ENCODE measurements at regions not wholly inside any gene's neighbourhood (a gene's known extent, or its start where the extent isn't known, plus 50 kb on each side); places are given as distances from the start of the nearest gene placed in this dataset.

DNA sequence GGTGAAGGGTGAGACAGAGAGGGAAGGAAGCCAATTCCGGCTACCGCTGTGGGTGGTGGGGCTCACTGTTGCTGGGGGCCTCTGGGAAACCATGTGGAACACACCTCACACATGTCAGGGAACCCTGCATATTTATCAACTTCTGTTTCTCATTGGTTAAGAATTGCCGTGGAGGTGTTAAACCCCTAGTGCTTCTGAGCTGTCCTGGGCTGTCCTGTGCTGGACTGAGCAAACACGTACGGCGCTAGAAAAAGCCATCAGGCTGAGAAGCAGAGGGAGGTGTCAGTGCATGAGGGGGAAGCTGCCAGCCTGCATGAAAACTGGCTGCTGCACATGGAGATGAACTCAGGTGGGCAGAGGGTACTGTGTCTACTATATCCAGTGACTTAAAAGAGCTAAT is 103.9 kb upstream of the JAG1 start:
- H3K4me3 Mint-ChIP-seq, result no peak overlapping the region
- H3K27ac Mint-ChIP-seq, result no peak overlapping the region
- no peaks in the 10 kb centered on the region for H3K4me1 Mint-ChIP-seq (ENCODE audit: low read depth)
- DNase-seq (no peak), ATAC-seq (ENCODE audit: poor library complexity) (no peak)
- no peaks in the 10 kb centered on the region for H3K36me3 ChIP-seq (ENCODE audit: insufficient read depth, low read length)
- peaks cover 5% of the 10 kb centered on the region for H3K27me3 Mint-ChIP-seq
- H3K4me3 ChIP-seq (ENCODE audit: low read length), result no peak overlapping the region
- H3K9me3 Mint-ChIP-seq, result no peaks in the 10 kb centered on the region
- TF ChIP-seq CTCF (IDR thresholded peaks at IDR 0.05), result no peak
- no peaks in the 10 kb centered on the region for H3K4me1 ChIP-seq (ENCODE audit: insufficient read depth, low read length)
- peaks cover 0 to 13% of the 10 kb centered on the region in 2 experiments for H3K27me3 ChIP-seq (ENCODE audit: control insufficient read depth in 1 of 2, insufficient read depth in 2 of 2, low read length in 2 of 2)
- H3K27ac ChIP-seq (ENCODE audit: low read depth in 1 of 2, low read length in 2 of 2), result no peak overlapping the region
- H3K36me3 Mint-ChIP-seq (ENCODE audit: low read depth), result no peaks in the 10 kb centered on the region
- H3K9me3 ChIP-seq (ENCODE audit: control insufficient read depth in 1 of 2, insufficient read depth in 1 of 2, low read length in 2 of 2), result peaks cover 0 to 3% of the 10 kb centered on the region in 2 experiments
- CTCF ChIA-PET, result no interaction called here
- intact Hi-C loops (cut with DNase I, micrococcal nuclease), result no loop called here
- POLR2A ChIA-PET, result no interaction called here

DNA sequence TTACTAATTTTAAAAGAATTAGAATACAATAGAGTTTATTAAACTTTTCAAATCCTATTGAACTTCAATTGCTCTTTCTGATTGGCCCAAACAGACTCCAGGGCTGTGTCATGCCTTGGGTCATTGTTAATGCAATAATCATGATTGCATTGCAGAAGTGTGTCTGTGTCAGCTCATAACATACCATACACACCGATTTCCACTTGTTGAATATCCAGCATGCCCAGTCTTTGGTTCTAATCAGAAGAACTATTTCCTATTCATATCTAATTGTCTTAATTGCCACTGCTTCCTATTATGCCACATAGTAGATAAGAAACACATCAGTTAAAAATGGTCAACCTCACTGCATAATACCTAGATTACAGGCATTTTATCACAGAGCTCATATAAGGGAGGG is 106.1 kb upstream of the JAG1 start:
- no peak for DNase-seq
- Mint-ChIP-seq H3K4me3 (no peak overlapping the region), H3K36me3 (ENCODE audit: low read depth) (no peaks in the 10 kb centered on the region)

DNA sequence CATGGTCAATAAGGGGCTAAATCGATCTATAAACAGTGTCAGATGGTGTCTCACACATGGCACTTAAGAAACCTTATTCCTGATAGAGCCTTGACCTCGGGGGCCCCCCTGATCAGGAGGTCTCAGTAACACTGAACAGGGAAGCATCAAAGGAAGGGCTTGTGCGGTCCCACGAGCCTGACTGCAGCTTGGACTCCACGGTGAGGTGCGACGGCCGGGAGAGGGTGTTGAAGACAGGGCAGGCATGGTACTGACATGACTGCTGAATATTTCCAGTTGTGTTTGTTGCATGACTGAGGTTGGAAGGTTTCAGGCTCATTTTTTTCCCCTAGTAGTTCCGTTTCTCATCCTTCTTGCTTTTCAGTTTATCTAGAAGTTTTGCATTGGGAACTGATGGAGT is 107.1 kb upstream of the JAG1 start:
- DNase-seq (no peak), ATAC-seq (ENCODE audit: poor library complexity) (no peak)
- Mint-ChIP-seq H3K4me3 (no peak overlapping the region), H3K9me3 (no peaks in the 10 kb centered on the region), H3K4me1 (ENCODE audit: low read depth) (no peaks in the 10 kb centered on the region), H3K27ac (no peak overlapping the region), H3K36me3 (ENCODE audit: low read depth) (no peaks in the 10 kb centered on the region), H3K27me3 (peaks cover 5% of the 10 kb centered on the region)
- H3K9me3 ChIP-seq (ENCODE audit: control insufficient read depth in 1 of 2, insufficient read depth in 1 of 2, low read length in 2 of 2), result no peaks in the 10 kb centered on the region
- TF ChIP-seq CTCF (IDR thresholded peaks at IDR 0.05), result no peak
- POLR2A ChIA-PET, result no interaction called here
- no peak overlapping the region for H3K4me3 ChIP-seq (ENCODE audit: low read length)
- H3K36me3 ChIP-seq (ENCODE audit: insufficient read depth, low read length), result no peaks in the 10 kb centered on the region
- peaks cover 0 to 5% of the 10 kb centered on the region in 2 experiments for H3K27me3 ChIP-seq (ENCODE audit: control insufficient read depth in 1 of 2, insufficient read depth in 2 of 2, low read length in 2 of 2)
- CTCF ChIA-PET, result no interaction called here
- intact Hi-C loops (cut with DNase I, micrococcal nuclease), result no loop called here
- no peaks in the 10 kb centered on the region for H3K4me1 ChIP-seq (ENCODE audit: insufficient read depth, low read length)
- no peak overlapping the region for H3K27ac ChIP-seq (ENCODE audit: low read depth in 1 of 2, low read length in 2 of 2)

More for the DNA sequence above, 106.1 kb upstream of the JAG1 start:
- no peak for ATAC-seq (ENCODE audit: poor library complexity)
- Mint-ChIP-seq H3K27ac (no peak overlapping the region), H3K4me1 (ENCODE audit: low read depth) (no peaks in the 10 kb centered on the region), H3K9me3 (no peaks in the 10 kb centered on the region), H3K27me3 (peaks cover 5% of the 10 kb centered on the region)
- ChIA-PET POLR2A (no interaction called here), CTCF (no interaction called here)
- Histone ChIP-seq H3K36me3 (ENCODE audit: insufficient read depth, low read length) (no peaks in the 10 kb centered on the region), H3K27me3 (ENCODE audit: control insufficient read depth in 1 of 2, insufficient read depth in 2 of 2, low read length in 2 of 2) (peaks cover 0 to 5% of the 10 kb centered on the region in 2 experiments), H3K4me3 (ENCODE audit: low read length) (no peak overlapping the region), H3K4me1 (ENCODE audit: insufficient read depth, low read length) (no peaks in the 10 kb centered on the region), H3K27ac (ENCODE audit: low read depth in 1 of 2, low read length in 2 of 2) (no peak overlapping the region), H3K9me3 (ENCODE audit: control insufficient read depth in 1 of 2, insufficient read depth in 1 of 2, low read length in 2 of 2) (no peaks in the 10 kb centered on the region)
- intact Hi-C loops (cut with DNase I, micrococcal nuclease), result no loop called here
- TF ChIP-seq CTCF (IDR thresholded peaks at IDR 0.05), result no peak

Measured in CD4-positive, alpha-beta T cell (primary cell).